ENCODE measurements at regions not wholly inside any gene's neighbourhood (a gene's known extent, or its start where the extent isn't known, plus 50 kb on each side); places are given as distances from the start of the nearest gene placed in this dataset.

DNA sequence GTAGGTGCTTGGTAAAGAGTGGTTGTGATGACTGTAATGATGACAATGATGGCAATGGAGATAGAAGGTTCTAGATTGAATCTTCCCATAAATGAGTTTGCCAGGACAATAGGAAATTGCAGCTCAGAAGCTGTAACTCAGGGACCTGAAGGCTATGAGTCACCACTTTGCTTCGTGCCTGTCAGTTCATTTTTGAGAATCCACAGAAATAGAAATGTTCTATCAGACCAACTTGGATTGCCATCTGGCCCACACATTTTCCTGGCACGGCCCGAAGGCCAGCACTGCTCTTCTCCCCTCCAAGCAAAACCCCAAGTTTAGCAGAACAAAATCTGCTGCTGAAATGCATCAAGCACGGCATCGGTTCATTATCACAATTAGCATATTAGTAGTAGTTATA lies 1127.0 kb downstream of the BCL11B start:
- no peak for TF ChIP-seq CTCF (IDR thresholded peaks at IDR 0.05)
- TF ChIP-seq ZFX (IDR thresholded peaks at IDR 0.05; ENCODE audit: borderline replicate concordance), result no peak
